ENCODE measurements at regions not wholly inside any gene's neighbourhood (a gene's known extent, or its start where the extent isn't known, plus 50 kb on each side); places are given as distances from the start of the nearest gene placed in this dataset.
A peak's percentile ranks its signal among the peaks of the same experiment; 100 is the strongest.

DNA sequence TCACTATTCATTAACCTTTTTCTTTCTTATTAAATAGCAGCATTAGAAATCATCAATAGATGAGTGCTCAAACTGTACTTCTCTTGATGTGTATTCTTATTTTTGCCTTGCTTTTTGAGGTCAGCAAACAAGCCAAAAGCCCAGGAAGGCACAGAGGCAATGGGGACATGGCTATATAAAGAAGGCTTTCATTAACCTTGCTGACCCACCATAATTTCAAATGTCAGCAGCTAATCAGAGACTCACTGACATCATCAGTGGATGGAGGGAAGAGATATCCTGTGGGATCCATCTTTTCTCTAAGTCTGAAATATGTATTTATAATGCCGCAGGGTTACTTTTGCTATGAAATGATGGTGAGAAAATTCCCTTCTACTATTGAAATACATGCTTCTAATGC, 1162.8 kb upstream of the ACVR2A start:
- intact Hi-C loops (cut with micrococcal nuclease): no loop called here

DNA sequence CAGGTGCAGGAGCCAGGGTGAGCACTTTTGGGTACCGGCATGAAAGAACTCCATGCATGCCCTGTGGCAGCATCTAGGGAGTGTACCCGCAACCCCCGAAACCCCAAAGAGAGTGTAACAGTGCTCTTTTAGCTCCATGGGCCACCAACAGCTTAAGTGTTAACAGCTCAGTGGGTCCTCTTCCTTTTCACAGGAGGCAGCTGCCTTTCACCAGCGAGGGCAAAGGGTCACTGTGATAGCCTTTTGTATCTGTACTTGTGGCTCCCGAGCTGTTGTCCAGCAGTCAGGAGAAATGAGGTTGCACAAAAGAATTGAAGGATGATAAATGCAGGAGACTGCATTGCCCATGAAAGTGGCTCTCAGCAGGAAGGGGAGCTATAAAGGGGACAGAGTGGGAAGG, 1166.3 kb upstream of the ACVR2A start:
- TF ChIP-seq, protein P1, sequence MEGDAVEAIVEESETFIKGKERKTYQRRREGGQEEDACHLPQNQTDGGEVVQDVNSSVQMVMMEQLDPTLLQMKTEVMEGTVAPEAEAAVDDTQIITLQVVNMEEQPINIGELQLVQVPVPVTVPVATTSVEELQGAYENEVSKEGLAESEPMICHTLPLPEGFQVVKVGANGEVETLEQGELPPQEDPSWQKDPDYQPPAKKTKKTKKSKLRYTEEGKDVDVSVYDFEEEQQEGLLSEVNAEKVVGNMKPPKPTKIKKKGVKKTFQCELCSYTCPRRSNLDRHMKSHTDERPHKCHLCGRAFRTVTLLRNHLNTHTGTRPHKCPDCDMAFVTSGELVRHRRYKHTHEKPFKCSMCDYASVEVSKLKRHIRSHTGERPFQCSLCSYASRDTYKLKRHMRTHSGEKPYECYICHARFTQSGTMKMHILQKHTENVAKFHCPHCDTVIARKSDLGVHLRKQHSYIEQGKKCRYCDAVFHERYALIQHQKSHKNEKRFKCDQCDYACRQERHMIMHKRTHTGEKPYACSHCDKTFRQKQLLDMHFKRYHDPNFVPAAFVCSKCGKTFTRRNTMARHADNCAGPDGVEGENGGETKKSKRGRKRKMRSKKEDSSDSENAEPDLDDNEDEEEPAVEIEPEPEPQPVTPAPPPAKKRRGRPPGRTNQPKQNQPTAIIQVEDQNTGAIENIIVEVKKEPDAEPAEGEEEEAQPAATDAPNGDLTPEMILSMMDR (IDR thresholded peaks at IDR 0.05; ENCODE audit: unreplicated experiment): no peak

More for the DNA sequence above, 1162.8 kb upstream of the ACVR2A start:
- BruUV-seq (replicated peaks): no TSS peak
- H3K27ac Mint-ChIP-seq (ENCODE audit: low read depth, unreplicated experiment): no peak overlapping the region
- H3K9me3 Mint-ChIP-seq (ENCODE audit: unreplicated experiment): no peaks in the 10 kb centered on the region
- ChIA-PET POLR2A (interaction anchor here (0.6 kb wide), 1 partner anchor 609 kb away, joined by 3 read pairs; no protein-coding TSS in a partner anchor), CTCF (no interaction called here)
- H3K36me3 Mint-ChIP-seq (ENCODE audit: insufficient read depth, unreplicated experiment): no peaks in the 10 kb centered on the region
- TF ChIP-seq, protein P1 (IDR thresholded peaks at IDR 0.05; ENCODE audit: unreplicated experiment): no peak
- no peak for DNase-seq (ENCODE audit: unreplicated experiment)
- H3K4me1 Mint-ChIP-seq (ENCODE audit: insufficient read depth, unreplicated experiment): no peaks in the 10 kb centered on the region
- H3K27me3 Mint-ChIP-seq (ENCODE audit: insufficient read depth, unreplicated experiment): no peaks in the 10 kb centered on the region
- H3K4me3 Mint-ChIP-seq (ENCODE audit: unreplicated experiment): no peak overlapping the region

DNA sequence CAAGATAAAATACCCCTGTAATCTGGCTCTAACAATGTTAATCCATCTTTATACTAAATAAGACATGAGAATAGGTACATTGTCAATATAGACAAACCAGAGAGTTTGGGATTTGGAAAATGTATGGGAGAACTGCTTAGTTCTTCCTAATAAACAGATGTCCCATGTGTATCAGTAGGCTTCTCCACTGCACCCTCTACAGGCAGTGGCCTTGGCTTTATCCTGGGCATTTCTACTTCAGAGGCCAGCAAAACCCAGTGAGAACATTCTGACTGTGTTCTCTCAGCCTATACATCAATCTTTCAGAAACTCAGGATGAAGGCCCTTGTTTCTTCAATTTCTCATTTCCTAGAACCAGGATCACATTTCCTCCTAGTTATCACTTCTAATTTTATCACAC, 1167.5 kb upstream of the ACVR2A start:
- no peaks in the 10 kb centered on the region for H3K9me3 Mint-ChIP-seq (ENCODE audit: unreplicated experiment)
- peak; percentile 17 for DNase-seq (ENCODE audit: unreplicated experiment)
- no peaks in the 10 kb centered on the region for H3K36me3 Mint-ChIP-seq (ENCODE audit: insufficient read depth, unreplicated experiment)
- H3K27me3 Mint-ChIP-seq (ENCODE audit: insufficient read depth, unreplicated experiment): no peaks in the 10 kb centered on the region
- CTCF ChIA-PET: interaction anchor here (0.6 kb wide), 1 partner anchor 254 kb away, joined by 3 read pairs; no protein-coding TSS in a partner anchor
- no peaks in the 10 kb centered on the region for H3K4me1 Mint-ChIP-seq (ENCODE audit: insufficient read depth, unreplicated experiment)
- H3K4me3 Mint-ChIP-seq (ENCODE audit: unreplicated experiment): no peak overlapping the region
- POLR2A ChIA-PET: no interaction called here
- BruUV-seq (replicated peaks): no TSS peak
- TF ChIP-seq, protein P1 (IDR thresholded peaks at IDR 0.05; ENCODE audit: unreplicated experiment): no peak
- intact Hi-C loops (cut with micrococcal nuclease): no loop called here
- no peak overlapping the region for H3K27ac Mint-ChIP-seq (ENCODE audit: low read depth, unreplicated experiment)

More for the DNA sequence above, 1166.3 kb upstream of the ACVR2A start:
- Mint-ChIP-seq H3K4me3 (ENCODE audit: unreplicated experiment) (no peak overlapping the region), H3K27ac (ENCODE audit: low read depth, unreplicated experiment) (no peak overlapping the region), H3K27me3 (ENCODE audit: insufficient read depth, unreplicated experiment) (no peaks in the 10 kb centered on the region), H3K36me3 (ENCODE audit: insufficient read depth, unreplicated experiment) (no peaks in the 10 kb centered on the region), H3K9me3 (ENCODE audit: unreplicated experiment) (no peaks in the 10 kb centered on the region), H3K4me1 (ENCODE audit: insufficient read depth, unreplicated experiment) (no peaks in the 10 kb centered on the region)
- intact Hi-C loops (cut with micrococcal nuclease): no loop called here
- ChIA-PET CTCF (no interaction called here), POLR2A (no interaction called here)
- no peak for DNase-seq (ENCODE audit: unreplicated experiment)
- BruUV-seq (replicated peaks): no TSS peak

DNA sequence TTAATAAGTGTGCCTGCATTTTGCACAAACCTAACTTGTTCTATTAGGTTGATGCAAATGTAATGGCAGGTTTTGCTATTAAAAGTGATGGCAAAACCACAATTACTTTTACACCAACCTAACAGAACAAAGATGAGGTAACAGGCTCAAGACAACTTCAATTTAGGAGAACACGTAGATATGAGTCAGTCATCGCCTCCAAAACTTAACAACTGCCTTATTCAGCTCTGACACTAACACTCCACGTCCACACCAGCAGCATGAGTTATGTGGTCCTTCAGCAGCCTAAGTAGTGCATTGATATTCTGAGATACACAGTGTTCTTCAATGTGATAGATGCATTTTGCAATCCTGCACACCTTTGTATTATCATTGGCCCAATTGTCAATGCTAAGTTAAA, 1175.1 kb upstream of the ACVR2A start:
- no TSS peak for BruUV-seq (replicated peaks)
- H3K27ac Mint-ChIP-seq (ENCODE audit: low read depth, unreplicated experiment): no peak overlapping the region
- no peaks in the 10 kb centered on the region for H3K27me3 Mint-ChIP-seq (ENCODE audit: insufficient read depth, unreplicated experiment)
- no peaks in the 10 kb centered on the region for H3K9me3 Mint-ChIP-seq (ENCODE audit: unreplicated experiment)
- ChIA-PET POLR2A (no interaction called here), CTCF (no interaction called here)
- H3K4me1 Mint-ChIP-seq (ENCODE audit: insufficient read depth, unreplicated experiment): peaks cover 28% of the 10 kb centered on the region
- no peak overlapping the region for H3K4me3 Mint-ChIP-seq (ENCODE audit: unreplicated experiment)
- intact Hi-C loops (cut with micrococcal nuclease): no loop called here
- DNase-seq (ENCODE audit: unreplicated experiment): peak; percentile 27
- H3K36me3 Mint-ChIP-seq (ENCODE audit: insufficient read depth, unreplicated experiment): no peaks in the 10 kb centered on the region
- TF ChIP-seq, protein P1 (IDR thresholded peaks at IDR 0.05; ENCODE audit: unreplicated experiment): no peak

Measured in MCF 10A (cell line).